K562 (cell line): ENCODE measurements at regions not wholly inside any gene's neighbourhood (a gene's known extent, or its start where the extent isn't known, plus 50 kb on each side); places are given as distances from the start of the nearest gene placed in this dataset.

Experiments
- ATAC-seq: fragments of 200-7000 bp; cut with Tn5 transposase; 3 replicates; pipeline ENCODE4 v1.9.1; 2020; ENCODE audit warnings: moderate library complexity
- BruUV-seq: library from RNA; stranded (reverse); fragments of 400-500 nt; replicated peaks from 2 replicates; lab custom pipeline; 2021; lab: Mats Ljungman, UMichigan
- CTCF ChIA-PET: fragments of 300-600 bp; formaldehyde crosslinking; extraction: SDS; loops from one replicate; lab custom pipeline; 2021; ENCODE audit warnings: low intra/inter-chr PET ratio; lab: Yijun Ruan, JAX
- POLR2A ChIA-PET: fragments of 300-600, 350-650 bp; sonication (Branson Sonifier 250); formaldehyde crosslinking; extraction: SDS; loops from one replicate; lab custom pipeline; 2021; ENCODE audit warnings: antibody characterized with exemption, inconsistent platforms; lab: Yijun Ruan, JAX
- DNase-seq, 4 experiments: peaks; one replicate each; pipeline versions ENCODE4 v3.0.0 to v3.0.0-alpha.2; 2011 to 2018; ENCODE audit warnings: low spot score in 3 of 4, mixed read lengths in 3 of 4; ENCODE audit errors: extremely low read depth in 1 of 4
- FAIRE-seq: peaks from 2 replicates; lab custom pipeline; 2011; peaks lifted over from hg19 to GRCh38; lab: Jason Lieb, UNC
- H2AFZ ChIP-seq: 2 replicates; pipeline ENCODE4 v1.6.0; 2011; ENCODE audit warnings: low read depth, low read length, control low read depth, inconsistent platforms
- H3K27ac ChIP-seq: fragments of 200-600 bp; 3 replicates; pipeline ENCODE4 v1.8.0; 2011; ENCODE audit warnings: low read depth, mild to moderate bottlenecking, control low read depth, inconsistent platforms, low read length, moderate library complexity, mixed read lengths; ENCODE audit errors: extremely low read depth
- H3K27me3 ChIP-seq, 2 experiments: fragments of 300-600 bp in 1 of 2; 2 replicates in 1 of 2; 3 replicates in 1 of 2; pipeline versions ENCODE4 v1.6.0 to v1.8.0; 2011; ENCODE audit warnings: inconsistent platforms in 2 of 2, low read length in 2 of 2, mild to moderate bottlenecking in 1 of 2, mixed read lengths in 1 of 2, moderate library complexity in 1 of 2; ENCODE audit not compliant: control insufficient read depth in 2 of 2, insufficient read depth in 2 of 2
- H3K36me3 ChIP-seq: fragments of 300-600 bp; 3 replicates; pipeline ENCODE4 v1.8.0; 2011; ENCODE audit warnings: mild to moderate bottlenecking, low read length, inconsistent platforms; ENCODE audit not compliant: control insufficient read depth, insufficient read depth
- H3K4me1 ChIP-seq, 2 experiments: fragments of 200-600 bp in 1 of 2; replicated peaks in 1 of 2; 2 replicates in 1 of 2; 3 replicates in 1 of 2; pipeline versions ENCODE4 v1.5.1 to v1.8.0; 2011; ENCODE audit warnings: inconsistent platforms in 2 of 2, low read length in 2 of 2, mild to moderate bottlenecking in 1 of 2, mixed read lengths in 1 of 2, moderate library complexity in 1 of 2; ENCODE audit not compliant: control insufficient read depth in 2 of 2, insufficient read depth in 2 of 2
- H3K4me2 ChIP-seq: 2 replicates; pipeline ENCODE4 v1.6.1; 2011; ENCODE audit warnings: low read length, control low read depth, inconsistent platforms, mixed read lengths; ENCODE audit not compliant: insufficient read depth
- H3K4me3 ChIP-seq: fragments of 200-600 bp; sonication (generic), shearing (Covaris generic); 2 replicates; pipeline ENCODE4 v1.5.1; 2016; ENCODE audit warnings: control low read depth, inconsistent platforms
- H3K79me2 ChIP-seq: fragments of 200-600 bp; 3 replicates; pipeline ENCODE4 v1.8.0; 2011; ENCODE audit warnings: low read length, inconsistent platforms; ENCODE audit not compliant: control insufficient read depth, insufficient read depth
- H3K9ac ChIP-seq, 2 experiments: 2 replicates each; pipeline versions ENCODE4 v1.6.0 to v1.6.1; 2011; ENCODE audit warnings: low read depth in 2 of 2, low read length in 2 of 2, control low read depth in 1 of 2, inconsistent platforms in 1 of 2, mild to moderate bottlenecking in 1 of 2, mixed read lengths in 1 of 2; ENCODE audit not compliant: insufficient read depth in 1 of 2
- H3K9me1 ChIP-seq: one replicate; pipeline ENCODE4 v1.6.0; 2011; ENCODE audit warnings: inconsistent platforms, mild to moderate bottlenecking, low read length, moderate library complexity; ENCODE audit not compliant: control insufficient read depth, insufficient read depth
- H3K9me3 ChIP-seq: replicated peaks from 2 replicates; pipeline ENCODE4 v1.5.1; 2011; ENCODE audit warnings: low read depth, low read length, inconsistent platforms; ENCODE audit not compliant: control insufficient read depth, insufficient read depth
- H4K20me1 ChIP-seq: replicated peaks from 2 replicates; pipeline ENCODE4 v1.6.1; 2011; ENCODE audit warnings: low read length, inconsistent platforms, mixed read lengths; ENCODE audit not compliant: control insufficient read depth, insufficient read depth
- GATAD2A ChIP-seq: fragments of 450-650 bp; IDR thresholded peaks from 2 replicates; pipeline ENCODE4 v1.6.1; 2017
- JUND ChIP-seq, 2 experiments: IDR thresholded peaks; 2 replicates in 1 of 2; 3 replicates in 1 of 2; pipeline ENCODE4 v1.6.1; 2011; ENCODE audit warnings: borderline replicate concordance in 2 of 2, low read depth in 2 of 2, low read length in 2 of 2, improper control_type of control experiment in 1 of 2, missing biosample characterization in 1 of 2, missing genetic modification characterization in 1 of 2, missing genetic modification reagents in 1 of 2
- NFE2 ChIP-seq: IDR thresholded peaks from 2 replicates; pipeline ENCODE4 v1.6.1; 2014; ENCODE audit warnings: antibody characterized with exemption, low read depth
- NFRKB ChIP-seq: fragments of 450-650 bp; IDR thresholded peaks from 2 replicates; pipeline ENCODE4 v1.6.1; 2016; ENCODE audit warnings: low read depth
- PTBP1 ChIP-seq: fragments of 200-400 bp; formaldehyde crosslinking; IDR thresholded peaks from 2 replicates; pipeline ENCODE4 v1.6.1; 2017; ENCODE audit warnings: low read depth, low read length
- PTRF ChIP-seq: fragments of 450-650 bp; IDR thresholded peaks from 2 replicates; pipeline ENCODE4 v1.6.1; 2016; ENCODE audit warnings: mild to moderate bottlenecking, missing genetic modification characterization, missing compliant biosample characterization
- RAD21 ChIP-seq, 2 experiments: fragments of 250-450 bp in 1 of 2; fragments of 450-650 bp in 1 of 2; sonication (Bioruptor Pico) in 1 of 2; formaldehyde crosslinking in 1 of 2; IDR thresholded peaks in 1 of 2; conservative IDR thresholded peaks in 1 of 2; 2 replicates each; pipeline versions ENCODE4 v1.4.0 to v1.8.0; 2020 to 2022; ENCODE audit warnings: mild to moderate bottlenecking in 2 of 2, moderate library complexity in 1 of 2
- RNF219 ChIP-seq: fragments of 250-450 bp; sonication (Bioruptor Pico); IDR thresholded peaks from 2 replicates; pipeline ENCODE4 v1.5.0; 2022; ENCODE audit warnings: mild to moderate bottlenecking
- SMAD4 ChIP-seq: fragments of 250-450 bp; sonication (Bioruptor Pico); conservative IDR thresholded peaks from 2 replicates; pipeline ENCODE4 v1.8.0; 2021; ENCODE audit warnings: inconsistent platforms, mild to moderate bottlenecking, moderate library complexity
- TAF9B ChIP-seq: fragments of 450-650 bp; IDR thresholded peaks from 2 replicates; pipeline ENCODE4 v1.6.1; 2018; ENCODE audit warnings: mild to moderate bottlenecking; ENCODE audit not compliant: partially characterized antibody
- THRB ChIP-seq: fragments of 450-650 bp; formaldehyde crosslinking; conservative IDR thresholded peaks from 2 replicates; pipeline ENCODE4 v1.4.0; 2022; ENCODE audit warnings: mild to moderate bottlenecking, missing genetic modification characterization
- ZBTB7A ChIP-seq: IDR thresholded peaks from 2 replicates; pipeline ENCODE4 v1.6.1; 2011; ENCODE audit warnings: low read depth, mild to moderate bottlenecking, low read length, moderate library complexity, borderline replicate concordance; ENCODE audit not compliant: control insufficient read depth
- ZFP91 ChIP-seq: sonication (generic); formaldehyde crosslinking; IDR thresholded peaks from 2 replicates; pipeline ENCODE4 v1.8.0; 2022; ENCODE audit warnings: mild to moderate bottlenecking, missing genetic modification reagents
- ZNF311 ChIP-seq: fragments of 250-450 bp; sonication (Bioruptor Pico); IDR thresholded peaks from 2 replicates; pipeline ENCODE4 v1.4.0; 2020; ENCODE audit warnings: mild to moderate bottlenecking, moderate library complexity
- WGBS: fragments of 100-300 bp; shearing (Covaris generic); methylation state at CpG from one replicate; pipeline ENCODE4 v1.1.6; 2016; ENCODE audit warnings: low coverage, mixed read lengths; ENCODE audit not compliant: insufficient coverage; ENCODE audit errors: missing lambda C conversion rate; 5-methylcytosine and 5-hydroxymethylcytosine counted together
- in situ Hi-C: fragments of 300-500 bp; cut with MboI; formaldehyde crosslinking; loops from 4 replicates; pipeline ENCODE4 v1.15.0; 2018; ENCODE audit warnings: inconsistent platforms, mixed read lengths
- intact Hi-C: fragments of 100-400 bp; cut with micrococcal nuclease; formaldehyde crosslinking; loops from 2 replicates; pipeline ENCODE4 v1.14.2; 2022

GRCh38 chr12:78746001-78746400 lies 118.6 kb upstream of the SYT1 start:
- no TSS peak for BruUV-seq
- H3K4me1 ChIP-seq = no peaks in the 10 kb centered on the region
- ATAC-seq (no peak), FAIRE-seq (no peak), DNase-seq (no peak)
- TF ChIP-seq ZFP91 (CRISPR knock-in tag) = no peak
- no peak for TF ChIP-seq RAD21 (CRISPR knock-in tag; conservative IDR thresholded peaks at IDR 0.05 in 1 of 2, IDR thresholded peaks at IDR 0.05 in 1 of 2)
- TF ChIP-seq JUND (IDR thresholded peaks at IDR 0.05; ENCODE audit: borderline replicate concordance, low read depth, low read length) = no peak
- no peak for TF ChIP-seq JUND (tag; IDR thresholded peaks at IDR 0.05; ENCODE audit: borderline replicate concordance, low read depth, low read length)
- TF ChIP-seq RNF219 (CRISPR knock-in tag) = no peak
- no peak for TF ChIP-seq ZBTB7A
- TF ChIP-seq ZNF311 = no peak
- no peak for TF ChIP-seq SMAD4
- TF ChIP-seq NFE2 = no peak
- no peak for TF ChIP-seq GATAD2A
- TF ChIP-seq PTRF (tag) = no peak
- TF ChIP-seq PTBP1 = no peak
- no peak for TF ChIP-seq TAF9B
- TF ChIP-seq THRB (CRISPR knock-in tag) = no peak
- TF ChIP-seq NFRKB = no peak
- H3K27ac ChIP-seq = no peak overlapping the region
- no peaks in the 10 kb centered on the region for H3K27me3 ChIP-seq
- no peaks in the 10 kb centered on the region for H4K20me1 ChIP-seq
- no peak overlapping the region for H3K4me3 ChIP-seq
- no peaks in the 10 kb centered on the region for H3K36me3 ChIP-seq
- ChIA-PET CTCF (no interaction called here), POLR2A (no interaction called here)
- no peaks in the 10 kb centered on the region for H3K9me1 ChIP-seq
- intact Hi-C loops (no loop called here), in situ Hi-C loops (no loop called here)
- H2AFZ ChIP-seq = no peak overlapping the region
- 4% methylated on average over 2 of the region's 2 CpGs for WGBS
- H3K79me2 ChIP-seq = no peaks in the 10 kb centered on the region
- H3K4me2 ChIP-seq = no peak overlapping the region
- no peak overlapping the region for H3K9ac ChIP-seq
- no peaks in the 10 kb centered on the region for H3K9me3 ChIP-seq
